Ovary (tissue), 3 donors: ENCODE measurements at regions not wholly inside any gene's neighbourhood (a gene's known extent, or its start where the extent isn't known, plus 50 kb on each side); places are given as distances from the start of the nearest gene placed in this dataset.

Source experiments
- CTCF ChIP-seq, 3 donors: fragments of 450-650 bp in 2 of 3; fragments of 200-600 bp in 1 of 3; IDR thresholded peaks; one replicate each; pipeline versions ENCODE4 v1.5.1 to v1.8.0; 2016 to 2022; ENCODE audit warnings: antibody characterized with exemption in 3 of 3, mild to moderate bottlenecking in 1 of 3
- EP300 ChIP-seq: sonication (generic); formaldehyde crosslinking; IDR thresholded peaks from one replicate; pipeline ENCODE4 v1.6.1; 2017; ENCODE audit warnings: antibody characterized with exemption
- POLR2A ChIP-seq: fragments of 450-650 bp; IDR thresholded peaks from one replicate; pipeline ENCODE4 v1.6.1; 2017; ENCODE audit warnings: antibody characterized with exemption, mild to moderate bottlenecking, moderate library complexity
- donor health status: DM: no; HTN: no; CAD: no.

GRCh38 chr21:20169812-20170576 lies 828.2 kb upstream of the NCAM2 start:
- TF ChIP-seq CTCF (IDR thresholded peaks at IDR 0.05), result no peak
- no peak for TF ChIP-seq EP300
- TF ChIP-seq POLR2A, result no peak
